ENCODE measurements at regions not wholly inside any gene's neighbourhood (a gene's known extent, or its start where the extent isn't known, plus 50 kb on each side); places are given as distances from the start of the nearest gene placed in this dataset.

- DNase-seq (no peak), FAIRE-seq (no peak), ATAC-seq (no peak)
- no peaks in the 10 kb centered on the region for H3K36me3 ChIP-seq
- no peaks in the 10 kb centered on the region for H3K4me1 ChIP-seq
- H3K9me3 ChIP-seq: no peaks in the 10 kb centered on the region
- 36 to 46% methylated on average over 2 of the region's 2 CpGs for whole genome bisulfite sequencing, 2 donors
- intact Hi-C loops (cut with DNase I): no loop called here
- no peaks in the 10 kb centered on the region for H3K27me3 ChIP-seq
- no peak for TF ChIP-seq CTCF (IDR thresholded peaks at IDR 0.05)
- H3K27ac ChIP-seq: no peak overlapping the region
- H3K4me3 ChIP-seq: no peak overlapping the region
Measured at GRCh38 chr5:87877495-87877894, 391.1 kb downstream of the TMEM161B start.

GRCh38 chr5:87877023-87877422, 391.6 kb downstream of the TMEM161B start:
- H3K27ac ChIP-seq: no peak overlapping the region
- ATAC-seq (no peak), FAIRE-seq (no peak), DNase-seq (no peak)
- TF ChIP-seq CTCF (IDR thresholded peaks at IDR 0.05): no peak
- no peaks in the 10 kb centered on the region for H3K27me3 ChIP-seq
- H3K4me3 ChIP-seq: no peak overlapping the region
- H3K36me3 ChIP-seq: no peaks in the 10 kb centered on the region
- no peaks in the 10 kb centered on the region for H3K9me3 ChIP-seq
- 26 to 43% methylated on average over 1 of the region's 1 CpG for whole genome bisulfite sequencing, 2 donors
- H3K4me1 ChIP-seq: no peaks in the 10 kb centered on the region
- intact Hi-C loops (cut with DNase I): no loop called here

GRCh38 chr5:87876616-87877015, 392.0 kb downstream of the TMEM161B start:
- Histone ChIP-seq H3K27me3 (no peaks in the 10 kb centered on the region), H3K27ac (no peak overlapping the region), H3K9me3 (no peaks in the 10 kb centered on the region), H3K36me3 (no peaks in the 10 kb centered on the region), H3K4me3 (no peak overlapping the region), H3K4me1 (no peaks in the 10 kb centered on the region)
- TF ChIP-seq CTCF (IDR thresholded peaks at IDR 0.05): no peak
- 38 to 50% methylated on average over 2 of the region's 2 CpGs for WGBS, 2 donors
- no peak for DNase-seq
- intact Hi-C loops (cut with DNase I): no loop called here
- ATAC-seq: no peak
- no peak for FAIRE-seq

GRCh38 chr5:87872986-87873385, 395.7 kb downstream of the TMEM161B start:
- Histone ChIP-seq H3K27ac (no peak overlapping the region), H3K4me3 (no peak overlapping the region), H3K9me3 (no peaks in the 10 kb centered on the region), H3K36me3 (no peaks in the 10 kb centered on the region), H3K4me1 (no peaks in the 10 kb centered on the region), H3K27me3 (no peaks in the 10 kb centered on the region)
- DNase-seq: no peak
- intact Hi-C loops (cut with DNase I): no loop called here
- WGBS, 2 donors: 20 to 25% methylated on average over 3 of the region's 3 CpGs
- no peak for TF ChIP-seq CTCF (IDR thresholded peaks at IDR 0.05)
- FAIRE-seq: no peak
- no peak for ATAC-seq

GRCh38 chr5:87868792-87869191, 399.9 kb downstream of the TMEM161B start:
- Histone ChIP-seq H3K27ac (no peak overlapping the region), H3K27me3 (no peaks in the 10 kb centered on the region), H3K9me3 (no peaks in the 10 kb centered on the region), H3K4me1 (no peaks in the 10 kb centered on the region), H3K36me3 (no peaks in the 10 kb centered on the region), H3K4me3 (no peak overlapping the region)
- FAIRE-seq (no peak), DNase-seq (no peak), ATAC-seq (no peak)
- WGBS, 2 donors: 77 to 91% methylated on average over 1 of the region's 1 CpG
- no peak for TF ChIP-seq CTCF (IDR thresholded peaks at IDR 0.05)
- intact Hi-C loops (cut with DNase I): no loop called here

Measured in pancreas (tissue), 10 donors.